NT2/D1 (cell line): ENCODE measurements at regions not wholly inside any gene's neighbourhood (a gene's known extent, or its start where the extent isn't known, plus 50 kb on each side); places are given as distances from the start of the nearest gene placed in this dataset.
"Not testable (repeated sequence)": the region's sequence is repeated elsewhere in the genome, so short reads cannot be mapped to it uniquely, and the experiment has no call there.

ENCODE experiments used
- DNase-seq: peaks from one replicate; pipeline ENCODE4 v3.0.0-alpha.2; 2011; ENCODE audit warnings: low read depth, low spot score
- H3K27me3 ChIP-seq: 2 replicates; pipeline ENCODE4 v1.6.0; 2011; ENCODE audit warnings: mild to moderate bottlenecking; ENCODE audit not compliant: insufficient read length, insufficient read depth
- H3K36me3 ChIP-seq: 2 replicates; pipeline ENCODE4 v1.6.1; 2011; ENCODE audit warnings: mild to moderate bottlenecking, low read length, mixed read lengths; ENCODE audit not compliant: insufficient read depth, insufficient read length
- H3K4me1 ChIP-seq: 2 replicates; pipeline ENCODE4 v1.5.1; 2011; ENCODE audit not compliant: insufficient read depth, insufficient read length
- H3K4me3 ChIP-seq: 2 replicates; pipeline ENCODE4 v1.5.1; 2011; ENCODE audit warnings: low read depth; ENCODE audit not compliant: insufficient read length
- H3K9ac ChIP-seq: 2 replicates; pipeline ENCODE4 v1.6.0; 2011; ENCODE audit warnings: low read depth; ENCODE audit not compliant: insufficient read length
- H3K9me3 ChIP-seq: 2 replicates; pipeline ENCODE4 v1.5.1; 2011; ENCODE audit warnings: mild to moderate bottlenecking, low read length; ENCODE audit not compliant: insufficient read depth
- SUZ12 ChIP-seq: IDR thresholded peaks from 2 replicates; pipeline ENCODE4 v1.6.1; 2011; ENCODE audit not compliant: insufficient read length, insufficient read depth; ENCODE audit errors: extremely low read depth
- YY1 ChIP-seq: IDR thresholded peaks from 2 replicates; pipeline ENCODE4 v1.6.1; 2011; ENCODE audit not compliant: insufficient read length, insufficient read depth
- ZNF274 ChIP-seq: IDR thresholded peaks from 2 replicates; pipeline ENCODE4 v1.6.1; 2011; ENCODE audit warnings: mild to moderate bottlenecking, low read depth, low read length

DNA sequence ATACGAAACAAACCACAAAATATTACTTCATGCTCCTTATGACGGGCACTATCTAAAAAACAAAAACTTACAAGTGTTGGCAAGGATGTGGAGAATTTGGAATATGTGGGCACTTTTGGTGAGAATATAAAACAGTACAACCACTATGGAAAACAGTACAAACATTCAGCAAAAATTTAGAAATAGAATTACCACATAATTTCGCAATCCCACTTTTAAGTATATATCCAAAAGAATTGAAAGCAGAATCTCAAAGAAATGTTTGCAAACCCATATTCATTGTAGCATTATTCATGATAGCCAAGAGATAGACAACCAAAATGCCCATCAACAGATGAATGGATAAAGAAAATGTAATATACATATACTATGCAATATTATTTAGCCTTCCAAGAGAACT lies 1173.7 kb upstream of the PRR20A start:
- Histone ChIP-seq H3K9me3 (no peaks in the 10 kb centered on the region), H3K4me3 (no peak overlapping the region), H3K9ac (no peak overlapping the region), H3K27me3 (no peaks in the 10 kb centered on the region), H3K36me3 (no peaks in the 10 kb centered on the region), H3K4me1 (no peaks in the 10 kb centered on the region)
- TF ChIP-seq YY1 (no peak), ZNF274 (no peak), SUZ12 (no peak)
- DNase-seq, result no peak

DNA sequence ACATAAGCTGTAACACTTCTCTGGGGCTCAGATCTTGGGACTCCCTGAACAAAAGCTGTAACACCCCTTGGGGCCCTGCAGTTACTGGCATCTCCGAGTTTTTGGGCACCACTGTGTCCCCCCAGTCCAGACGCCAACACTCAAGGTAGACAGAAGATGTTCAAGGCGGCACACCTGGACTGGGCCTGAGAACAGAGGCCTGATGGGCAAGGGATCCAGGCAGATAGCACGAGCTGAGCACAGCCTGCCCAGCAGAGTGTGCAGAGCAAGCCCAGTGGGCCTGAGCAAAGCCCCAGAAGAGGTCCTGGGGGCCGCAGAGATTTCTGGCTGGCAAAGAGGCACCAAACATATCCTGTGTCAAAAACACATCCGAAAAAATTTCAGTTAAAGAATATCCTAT lies 1163.3 kb upstream of the PRR20A start:
- Histone ChIP-seq H3K27me3 (no peaks in the 10 kb centered on the region), H3K9ac (no peak overlapping the region), H3K4me3 (no peak overlapping the region), H3K36me3 (no peaks in the 10 kb centered on the region), H3K9me3 (no peaks in the 10 kb centered on the region; the same call in 1 of the 2 replicates), H3K4me1 (no peaks in the 10 kb centered on the region)
- no peak for DNase-seq
- TF ChIP-seq YY1 (no peak), ZNF274 (no peak), SUZ12 (no peak)

DNA sequence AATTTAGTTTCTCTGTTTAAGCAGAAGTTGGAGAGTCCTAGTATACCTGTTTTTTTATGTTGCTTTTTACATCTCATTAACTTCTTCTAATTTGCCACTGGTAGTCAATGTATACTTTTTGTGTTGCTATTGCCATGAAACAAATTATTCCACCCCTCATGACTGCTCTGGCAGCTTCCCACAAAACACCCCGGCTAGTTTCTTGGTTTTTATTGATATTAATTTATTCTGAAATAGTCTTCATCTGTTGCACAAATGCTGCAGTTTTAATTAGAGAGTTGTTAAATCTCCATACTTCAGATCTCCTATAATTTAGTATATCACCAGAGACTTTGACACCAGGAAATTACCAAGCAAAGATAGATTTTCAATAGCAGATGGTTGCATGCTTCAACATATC lies 1159.3 kb upstream of the PRR20A start:
- DNase-seq, result no peak
- Histone ChIP-seq H3K9me3 (no peaks in the 10 kb centered on the region; the same call in 1 of the 2 replicates), H3K4me1 (no peaks in the 10 kb centered on the region), H3K36me3 (no peaks in the 10 kb centered on the region), H3K4me3 (no peak overlapping the region), H3K9ac (no peak overlapping the region), H3K27me3 (no peaks in the 10 kb centered on the region)
- no peak for TF ChIP-seq YY1
- TF ChIP-seq SUZ12, result no peak
- TF ChIP-seq ZNF274, result no peak

DNA sequence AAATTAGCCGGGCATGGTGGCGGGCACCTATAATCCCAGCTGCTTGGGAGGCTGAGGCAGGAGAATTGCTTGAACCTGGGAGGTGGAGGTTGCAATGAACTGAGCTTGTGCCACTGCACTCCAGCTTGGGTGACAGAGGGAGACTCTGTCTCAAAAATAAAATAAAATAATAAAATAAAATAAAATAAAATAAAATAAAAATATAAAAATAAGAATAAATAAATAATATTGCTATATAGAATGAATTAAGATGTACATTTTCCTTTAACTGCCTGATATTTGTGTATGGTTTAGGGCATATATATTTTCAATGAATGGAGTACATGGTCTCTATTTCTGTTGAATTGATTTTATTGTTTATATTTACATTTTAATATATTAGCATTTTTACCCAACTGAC lies 1156.7 kb upstream of the PRR20A start:
- not testable (repeated sequence) for H3K4me3 ChIP-seq, H3K9ac ChIP-seq, H3K27me3 ChIP-seq, H3K4me1 ChIP-seq, H3K36me3 ChIP-seq, H3K9me3 ChIP-seq, DNase-seq

- DNase-seq, result no peak
- Histone ChIP-seq H3K4me1 (no peaks in the 10 kb centered on the region), H3K36me3 (no peaks in the 10 kb centered on the region), H3K9ac (no peak overlapping the region), H3K4me3 (no peak overlapping the region), H3K9me3 (no peaks in the 10 kb centered on the region), H3K27me3 (no peaks in the 10 kb centered on the region)
- TF ChIP-seq SUZ12, result no peak
- TF ChIP-seq YY1, result no peak
- no peak for TF ChIP-seq ZNF274
These were observed 1150.1 kb upstream of the PRR20A start for GRCh38 chr13:55990631-55991030.

DNA sequence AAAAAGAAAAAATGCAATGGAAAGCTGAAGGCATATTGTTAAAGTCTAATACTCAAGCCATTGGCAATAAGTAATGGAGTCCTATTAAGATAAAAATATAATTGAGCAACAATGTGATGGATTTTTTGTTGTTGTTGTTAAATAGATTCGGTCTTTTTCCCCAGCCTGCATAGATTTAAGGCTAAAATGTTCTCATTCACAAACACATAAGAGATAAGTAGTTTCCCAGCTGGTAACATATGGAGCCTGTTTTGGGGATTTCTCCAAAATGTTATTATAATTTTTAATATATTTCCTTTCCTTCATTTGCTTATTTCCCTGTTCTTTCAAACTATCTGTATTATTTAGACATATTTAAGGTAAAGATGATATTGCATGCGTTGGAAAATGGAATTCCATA lies 1149.1 kb upstream of the PRR20A start:
- no peak for TF ChIP-seq SUZ12
- no peak for TF ChIP-seq YY1
- no peak for TF ChIP-seq ZNF274
- Histone ChIP-seq H3K4me3 (no peak overlapping the region), H3K9ac (no peak overlapping the region), H3K4me1 (no peaks in the 10 kb centered on the region), H3K9me3 (no peaks in the 10 kb centered on the region), H3K36me3 (no peaks in the 10 kb centered on the region), H3K27me3 (no peaks in the 10 kb centered on the region)
- no peak for DNase-seq

DNA sequence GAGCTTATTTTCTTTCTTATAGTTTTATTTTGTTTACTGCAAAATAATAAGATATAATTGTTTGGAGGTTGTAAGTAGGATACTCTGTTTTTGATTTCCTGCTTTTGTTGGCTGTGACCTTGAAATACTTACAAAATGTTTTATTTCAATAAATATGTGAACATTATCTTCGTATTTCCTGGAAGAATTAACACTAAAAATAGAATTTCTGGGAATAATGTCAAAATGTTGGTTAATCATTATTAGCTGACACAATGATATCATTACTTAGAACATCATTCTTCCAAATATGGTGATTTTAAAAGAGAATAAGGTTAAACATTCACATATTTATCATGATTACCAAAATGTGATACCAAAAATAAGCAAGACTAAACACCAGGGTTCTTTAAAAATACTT lies 1148.6 kb upstream of the PRR20A start:
- Histone ChIP-seq H3K9ac (no peak overlapping the region), H3K4me1 (no peaks in the 10 kb centered on the region), H3K9me3 (no peaks in the 10 kb centered on the region), H3K36me3 (no peaks in the 10 kb centered on the region), H3K4me3 (no peak overlapping the region), H3K27me3 (no peaks in the 10 kb centered on the region)
- DNase-seq, result no peak
- TF ChIP-seq SUZ12, result no peak
- TF ChIP-seq YY1, result no peak
- TF ChIP-seq ZNF274, result no peak

DNA sequence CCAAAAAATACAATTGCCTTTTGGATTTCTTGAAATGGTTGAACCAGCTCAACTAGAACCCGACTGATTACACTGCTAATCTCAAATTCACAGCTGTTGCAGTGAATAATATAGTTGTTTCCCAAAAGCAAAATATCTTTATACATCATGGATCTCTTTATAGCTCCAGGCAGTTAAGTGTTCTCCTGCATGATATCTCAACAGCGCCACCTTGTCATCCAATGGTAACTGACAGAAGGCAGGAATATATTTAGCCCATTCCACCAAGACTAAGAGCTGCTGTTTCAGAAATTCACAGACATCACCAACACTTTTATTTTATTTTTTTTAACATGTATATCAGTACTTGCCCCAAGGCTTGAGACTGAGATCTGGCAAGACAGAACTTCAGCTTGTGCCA lies 1141.0 kb upstream of the PRR20A start:
- H3K27me3 ChIP-seq, result no peaks in the 10 kb centered on the region
- no peak overlapping the region for H3K9ac ChIP-seq
- no peaks in the 10 kb centered on the region for H3K36me3 ChIP-seq
- H3K9me3 ChIP-seq, result no peaks in the 10 kb centered on the region
- H3K4me1 ChIP-seq, result no peaks in the 10 kb centered on the region
- no peak for TF ChIP-seq ZNF274
- TF ChIP-seq YY1, result no peak
- TF ChIP-seq SUZ12, result no peak
- no peak overlapping the region for H3K4me3 ChIP-seq
- DNase-seq, result no peak
